Gastroesophageal sphincter (tissue), 4 donors: ENCODE measurements at regions not wholly inside any gene's neighbourhood (a gene's known extent, or its start where the extent isn't known, plus 50 kb on each side); places are given as distances from the start of the nearest gene placed in this dataset.

ENCODE experiments used
- ATAC-seq: fragments of 150-250 bp; one replicate; pipeline ENCODE4 v1.9.1; 2016; ENCODE audit warnings: mild to moderate bottlenecking, moderate library complexity
- H3K27ac ChIP-seq, 4 donors: fragments of 200-600 bp; sonication (generic) in 3 of 4; 1 replicate in 3 of 4; 2 replicates in 1 of 4; pipeline ENCODE4 v1.5.1; 2016 to 2019
- H3K27me3 ChIP-seq: fragments of 200-600 bp; sonication (generic); one replicate; pipeline ENCODE4 v1.5.1; 2019
- H3K36me3 ChIP-seq, 2 donors: fragments of 200-600 bp; sonication (generic); one replicate each; pipeline ENCODE4 v1.5.1; 2019; ENCODE audit warnings: control low read depth in 1 of 2
- H3K4me1 ChIP-seq, 3 donors: fragments of 200-600 bp; sonication (generic); 1 replicate in 2 of 3; 2 replicates in 1 of 3; pipeline ENCODE4 v1.5.1; 2016 to 2019; ENCODE audit warnings: control low read depth in 2 of 3
- H3K4me3 ChIP-seq, 2 donors: fragments of 200-600 bp; sonication (generic); one replicate each; pipeline ENCODE4 v1.5.1; 2019; ENCODE audit warnings: mild to moderate bottlenecking in 1 of 2, moderate library complexity in 1 of 2
- H3K9me3 ChIP-seq, 3 donors: fragments of 200-600 bp; sonication (generic); one replicate each; pipeline ENCODE4 v1.5.1; 2017 to 2019; ENCODE audit warnings: control low read depth in 2 of 3
- CTCF ChIP-seq, 4 experiments: fragments of 200-600 bp in 2 of 4; fragments of 450-650 bp in 2 of 4; sonication (generic) in 1 of 4; IDR thresholded peaks; one replicate each; pipeline ENCODE4 v1.5.1; 2017 to 2019; ENCODE audit warnings: antibody characterized with exemption in 4 of 4, mild to moderate bottlenecking in 2 of 4, moderate library complexity in 2 of 4
- EP300 ChIP-seq: sonication (generic); formaldehyde crosslinking; IDR thresholded peaks from one replicate; pipeline ENCODE4 v1.6.1; 2017; ENCODE audit warnings: antibody characterized with exemption, mild to moderate bottlenecking
- POLR2A ChIP-seq, 2 donors: fragments of 450-650 bp; IDR thresholded peaks; one replicate each; pipeline ENCODE4 v1.6.1; 2017; ENCODE audit warnings: antibody characterized with exemption in 2 of 2, mild to moderate bottlenecking in 2 of 2, moderate library complexity in 1 of 2
- POLR2AphosphoS5 ChIP-seq: sonication (generic); formaldehyde crosslinking; IDR thresholded peaks from one replicate; pipeline ENCODE4 v1.6.1; 2017; ENCODE audit warnings: antibody characterized with exemption
- WGBS, 2 donors: methylation state at CpG; one replicate each; pipeline ENCODE4 v1.1.5; 2018; ENCODE audit warnings: low coverage in 1 of 2; 5-methylcytosine and 5-hydroxymethylcytosine counted together

DNA sequence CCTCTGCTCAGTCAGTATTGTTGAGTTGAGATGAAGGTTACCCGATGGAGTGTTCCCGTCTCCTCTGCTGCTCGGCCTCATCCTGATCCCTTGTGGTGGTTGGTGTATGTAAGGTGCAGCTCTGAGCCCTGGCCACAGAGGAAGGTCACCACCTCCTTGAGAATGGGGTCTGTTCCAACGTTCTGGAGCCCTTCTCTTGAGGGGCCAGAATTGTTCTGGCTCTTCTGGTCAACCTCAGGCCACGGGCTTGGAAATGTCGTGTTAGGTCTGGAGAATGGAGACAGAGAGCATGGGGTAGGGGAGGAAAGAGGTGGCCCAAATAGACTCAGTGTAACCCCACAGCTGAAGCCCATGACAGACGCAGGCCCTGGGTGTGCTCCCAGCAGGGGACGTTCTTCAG lies 62.3 kb upstream of the ETV3 start:
- Histone ChIP-seq H3K36me3 (no peaks in the 10 kb centered on the region), H3K27ac (no peak overlapping the region), H3K4me1 (no peaks in the 10 kb centered on the region), H3K4me3 (no peak overlapping the region), H3K27me3 (peaks cover 41% of the 10 kb centered on the region), H3K9me3 (no peaks in the 10 kb centered on the region)
- ATAC-seq = no peak
- TF ChIP-seq CTCF (IDR thresholded peaks at IDR 0.05) = no peak
- no peak for TF ChIP-seq POLR2A (IDR thresholded peaks at IDR 0.05)
- no peak for TF ChIP-seq EP300
- TF ChIP-seq POLR2AphosphoS5 = no peak
- 73 to 74% methylated on average over 5 to 6 of the region's 8 CpGs for WGBS, 2 donors

GRCh38 chr1:157199421-157199755 lies 61.2 kb upstream of the ETV3 start:
- ATAC-seq = no peak
- no peak for TF ChIP-seq POLR2AphosphoS5
- TF ChIP-seq EP300 = no peak
- TF ChIP-seq CTCF (IDR thresholded peaks at IDR 0.05) = no peak
- TF ChIP-seq POLR2A (IDR thresholded peaks at IDR 0.05) = no peak
- no peaks in the 10 kb centered on the region for H3K36me3 ChIP-seq
- H3K27ac ChIP-seq = no peak overlapping the region
- H3K4me3 ChIP-seq = no peak overlapping the region
- peaks cover 43% of the 10 kb centered on the region for H3K27me3 ChIP-seq
- no CpG with 5 or more reads among the region's 3 CpGs for WGBS, 2 donors
- H3K9me3 ChIP-seq = no peaks in the 10 kb centered on the region
- no peaks in the 10 kb centered on the region for H3K4me1 ChIP-seq

GRCh38 chr1:157198619-157199420 lies 60.6 kb upstream of the ETV3 start:
- no peak overlapping the region for H3K4me3 ChIP-seq
- H3K36me3 ChIP-seq = no peaks in the 10 kb centered on the region
- H3K9me3 ChIP-seq = no peaks in the 10 kb centered on the region
- ATAC-seq = no peak
- H3K27me3 ChIP-seq = peaks cover 43% of the 10 kb centered on the region
- H3K4me1 ChIP-seq = no peaks in the 10 kb centered on the region
- H3K27ac ChIP-seq = no peak overlapping the region
- WGBS, 2 donors = 57 to 88% methylated on average over 1 to 2 of the region's 8 CpGs
- no peak for TF ChIP-seq EP300
- no peak for TF ChIP-seq POLR2A (IDR thresholded peaks at IDR 0.05)
- TF ChIP-seq POLR2AphosphoS5 = no peak
- no peak for TF ChIP-seq CTCF (IDR thresholded peaks at IDR 0.05)

DNA sequence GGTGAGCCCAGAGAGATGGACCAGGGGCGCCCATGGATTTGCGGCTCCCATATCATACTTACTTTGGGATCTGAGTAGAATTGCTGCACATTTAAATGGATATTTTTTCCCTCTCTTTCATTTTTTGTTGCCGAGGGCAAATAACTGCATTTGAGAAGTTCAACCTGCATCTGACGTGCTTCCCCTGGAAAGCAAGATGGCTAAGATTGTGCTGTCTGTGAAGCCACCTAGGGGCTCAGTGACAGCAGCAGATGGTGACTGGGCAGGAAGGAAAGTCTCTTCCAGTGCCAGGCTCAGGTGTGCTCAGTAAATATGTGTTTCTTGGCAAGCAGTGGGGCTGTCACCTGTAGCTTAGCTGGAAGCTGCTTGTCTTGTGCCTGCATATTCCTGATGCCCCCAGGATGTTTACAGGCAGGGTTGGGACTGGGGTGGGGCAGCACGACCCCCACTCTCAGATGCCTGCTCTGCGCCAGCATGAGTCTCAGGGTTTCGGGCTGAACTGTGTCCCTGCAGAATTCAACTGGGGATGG lies 59.8 kb upstream of the ETV3 start:
- no peak for TF ChIP-seq POLR2AphosphoS5
- TF ChIP-seq EP300 = no peak
- no peak for TF ChIP-seq CTCF (IDR thresholded peaks at IDR 0.05)
- 100% methylated on average over 1 of the region's 7 CpGs; no CpG with 5 or more reads in 1 of the 2 donors for WGBS, 2 donors
- no peak for ATAC-seq
- Histone ChIP-seq H3K36me3 (no peaks in the 10 kb centered on the region), H3K9me3 (no peaks in the 10 kb centered on the region), H3K27ac (no peak overlapping the region), H3K27me3 (peaks cover 43% of the 10 kb centered on the region), H3K4me3 (no peak overlapping the region), H3K4me1 (no peaks in the 10 kb centered on the region)
